ENCODE measurements at regions not wholly inside any gene's neighbourhood (a gene's known extent, or its start where the extent isn't known, plus 50 kb on each side); places are given as distances from the start of the nearest gene placed in this dataset.

GRCh38 chr6:10184371-10185227, 230.3 kb downstream of the TFAP2A start:
- TF ChIP-seq CTCF (IDR thresholded peaks at IDR 0.05) (no peak), POLR2A (IDR thresholded peaks at IDR 0.05) (no peak)

Data from uterus (tissue), 2 donors.